ENCODE measurements at regions not wholly inside any gene's neighbourhood (a gene's known extent, or its start where the extent isn't known, plus 50 kb on each side); places are given as distances from the start of the nearest gene placed in this dataset.

- DNase-seq (ENCODE audit: extremely low spot score), result no peak
- TF ChIP-seq L3MBTL2 (conservative IDR thresholded peaks at IDR 0.05), result no peak
- no peak for TF ChIP-seq TARDBP (IDR thresholded peaks at IDR 0.05)
- TF ChIP-seq ELF4 (IDR thresholded peaks at IDR 0.05), result no peak
- no peak for TF ChIP-seq NFRKB (IDR thresholded peaks at IDR 0.05)
- TF ChIP-seq SP1 (IDR thresholded peaks at IDR 0.05), result no peak
- TF ChIP-seq FOXM1 (IDR thresholded peaks at IDR 0.05; ENCODE audit: borderline replicate concordance), result no peak
- no peak for TF ChIP-seq FOXK2 (IDR thresholded peaks at IDR 0.05)
- TF ChIP-seq HDGF (IDR thresholded peaks at IDR 0.05; ENCODE audit: borderline replicate concordance), result no peak
- TF ChIP-seq SUZ12 (IDR thresholded peaks at IDR 0.05), result no peak
- CTCF ChIA-PET, result no interaction called here
- POLR2A ChIA-PET, result no interaction called here
These were observed 728.6 kb downstream of the SLC4A3 start for GRCh38 chr2:220356076-220356475.

DNA sequence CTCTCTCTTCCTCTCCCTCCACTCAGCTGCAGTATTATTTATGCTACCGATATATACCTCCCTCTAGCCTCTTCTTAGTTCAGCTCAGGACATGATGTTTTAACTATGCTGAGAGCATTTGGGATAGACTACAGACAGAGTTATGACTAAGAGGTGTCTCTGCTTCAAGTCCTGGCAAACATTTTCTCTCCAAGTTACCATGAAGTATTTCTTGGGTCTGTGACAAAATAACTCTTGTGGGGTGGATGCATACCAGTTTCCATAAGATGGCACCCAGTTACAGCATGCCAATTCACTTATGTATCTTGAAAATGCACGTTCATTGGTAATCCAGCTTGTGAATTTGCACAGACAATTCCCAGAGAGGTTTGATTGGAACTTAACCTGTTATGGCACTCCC is 737.6 kb downstream of the SLC4A3 start:
- TF ChIP-seq FOXM1 (IDR thresholded peaks at IDR 0.05; ENCODE audit: borderline replicate concordance) (no peak), TARDBP (IDR thresholded peaks at IDR 0.05) (no peak), FOXK2 (IDR thresholded peaks at IDR 0.05) (no peak), ZNF384 (IDR thresholded peaks at IDR 0.05) (no peak), PKNOX1 (IDR thresholded peaks at IDR 0.05) (no peak), FOXA1 (IDR thresholded peaks at IDR 0.05) (no peak), LEF1 (IDR thresholded peaks at IDR 0.05; ENCODE audit: borderline replicate concordance) (no peak), SP1 (IDR thresholded peaks at IDR 0.05) (no peak), SUZ12 (IDR thresholded peaks at IDR 0.05) (no peak), NFRKB (IDR thresholded peaks at IDR 0.05) (no peak), ELF4 (IDR thresholded peaks at IDR 0.05) (no peak), HDGF (IDR thresholded peaks at IDR 0.05; ENCODE audit: borderline replicate concordance) (no peak), ARNT (IDR thresholded peaks at IDR 0.05) (no peak), L3MBTL2 (conservative IDR thresholded peaks at IDR 0.05) (no peak), BHLHE40 (IDR thresholded peaks at IDR 0.05; ENCODE audit: borderline replicate concordance) (no peak)
- no peak for DNase-seq (ENCODE audit: extremely low spot score)
- CTCF ChIA-PET, result no interaction called here
- POLR2A ChIA-PET, result no interaction called here

- ChIA-PET CTCF (no interaction called here), POLR2A (no interaction called here)
- no peak for DNase-seq (ENCODE audit: extremely low spot score)
- no peak for TF ChIP-seq SP1 (IDR thresholded peaks at IDR 0.05)
- no peak for TF ChIP-seq ELF4 (IDR thresholded peaks at IDR 0.05)
- no peak for TF ChIP-seq FOXM1 (IDR thresholded peaks at IDR 0.05; ENCODE audit: borderline replicate concordance)
- no peak for TF ChIP-seq SUZ12 (IDR thresholded peaks at IDR 0.05)
- no peak for TF ChIP-seq BHLHE40 (IDR thresholded peaks at IDR 0.05; ENCODE audit: borderline replicate concordance)
- no peak for TF ChIP-seq L3MBTL2 (conservative IDR thresholded peaks at IDR 0.05)
- TF ChIP-seq FOXK2 (IDR thresholded peaks at IDR 0.05), result no peak
- TF ChIP-seq ZNF384 (IDR thresholded peaks at IDR 0.05), result no peak
- TF ChIP-seq CTBP1 (IDR thresholded peaks at IDR 0.05; ENCODE audit: borderline replicate concordance), result no peak
- TF ChIP-seq PKNOX1 (IDR thresholded peaks at IDR 0.05), result no peak
- TF ChIP-seq ARNT (IDR thresholded peaks at IDR 0.05), result no peak
- TF ChIP-seq LEF1 (IDR thresholded peaks at IDR 0.05; ENCODE audit: borderline replicate concordance), result no peak
- no peak for TF ChIP-seq TARDBP (IDR thresholded peaks at IDR 0.05)
- TF ChIP-seq NFRKB (IDR thresholded peaks at IDR 0.05), result no peak
- no peak for TF ChIP-seq HDGF (IDR thresholded peaks at IDR 0.05; ENCODE audit: borderline replicate concordance)
- no peak for TF ChIP-seq FOXA1 (IDR thresholded peaks at IDR 0.05)
These were observed 739.3 kb downstream of the SLC4A3 start for GRCh38 chr2:220366765-220367164.

- TF ChIP-seq FOXK2 (IDR thresholded peaks at IDR 0.05) (no peak), FOXA1 (IDR thresholded peaks at IDR 0.05) (no peak), LEF1 (IDR thresholded peaks at IDR 0.05; ENCODE audit: borderline replicate concordance) (no peak)
- CTCF ChIA-PET, result no interaction called here
- no peak for DNase-seq (ENCODE audit: extremely low spot score)
- POLR2A ChIA-PET, result no interaction called here
These were observed 743.3 kb downstream of the SLC4A3 start for GRCh38 chr2:220370764-220371163.

DNA sequence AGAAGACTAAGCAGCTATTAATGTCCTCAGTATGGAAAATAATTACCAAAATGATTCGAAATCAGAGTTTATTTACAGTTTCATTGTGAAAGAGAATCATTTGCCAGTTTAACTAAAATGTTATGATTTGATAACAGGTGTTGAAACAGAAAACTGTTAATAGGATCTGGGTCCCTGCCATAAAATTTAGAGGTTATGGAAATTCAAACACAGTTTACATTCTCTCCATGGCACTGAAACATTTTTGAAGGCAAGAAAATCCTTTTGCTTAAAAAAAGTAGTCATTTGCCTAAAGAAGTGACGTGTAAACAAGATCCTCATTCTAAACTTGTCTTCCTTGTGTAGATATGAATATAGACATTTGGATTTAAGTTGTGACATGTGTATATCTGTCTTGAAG is 743.8 kb downstream of the SLC4A3 start:
- CTCF ChIA-PET, result no interaction called here
- no peak for DNase-seq (ENCODE audit: extremely low spot score)
- TF ChIP-seq HDGF (IDR thresholded peaks at IDR 0.05; ENCODE audit: borderline replicate concordance) (no peak), FOXM1 (IDR thresholded peaks at IDR 0.05; ENCODE audit: borderline replicate concordance) (no peak), FOXK2 (IDR thresholded peaks at IDR 0.05) (no peak), L3MBTL2 (conservative IDR thresholded peaks at IDR 0.05) (no peak), SUZ12 (IDR thresholded peaks at IDR 0.05) (no peak), CTBP1 (IDR thresholded peaks at IDR 0.05; ENCODE audit: borderline replicate concordance) (no peak), TARDBP (IDR thresholded peaks at IDR 0.05) (no peak), BHLHE40 (IDR thresholded peaks at IDR 0.05; ENCODE audit: borderline replicate concordance) (no peak), ELF4 (IDR thresholded peaks at IDR 0.05) (no peak), NFRKB (IDR thresholded peaks at IDR 0.05) (no peak), FOXA1 (IDR thresholded peaks at IDR 0.05) (no peak), LEF1 (IDR thresholded peaks at IDR 0.05; ENCODE audit: borderline replicate concordance) (no peak), SP1 (IDR thresholded peaks at IDR 0.05) (no peak), ARNT (IDR thresholded peaks at IDR 0.05) (no peak), ZNF384 (IDR thresholded peaks at IDR 0.05) (no peak), PKNOX1 (IDR thresholded peaks at IDR 0.05) (no peak)
- POLR2A ChIA-PET, result no interaction called here

- POLR2A ChIA-PET, result no interaction called here
- DNase-seq (ENCODE audit: extremely low spot score), result no peak
- TF ChIP-seq SUZ12 (IDR thresholded peaks at IDR 0.05), result no peak
- TF ChIP-seq FOXA1 (IDR thresholded peaks at IDR 0.05), result no peak
- no peak for TF ChIP-seq SP1 (IDR thresholded peaks at IDR 0.05)
- no peak for TF ChIP-seq CTBP1 (IDR thresholded peaks at IDR 0.05; ENCODE audit: borderline replicate concordance)
- no peak for TF ChIP-seq FOXK2 (IDR thresholded peaks at IDR 0.05)
- no peak for TF ChIP-seq L3MBTL2 (conservative IDR thresholded peaks at IDR 0.05)
- TF ChIP-seq LEF1 (IDR thresholded peaks at IDR 0.05; ENCODE audit: borderline replicate concordance), result no peak
- no peak for TF ChIP-seq FOXM1 (IDR thresholded peaks at IDR 0.05; ENCODE audit: borderline replicate concordance)
- TF ChIP-seq ELF4 (IDR thresholded peaks at IDR 0.05), result no peak
- no peak for TF ChIP-seq HDGF (IDR thresholded peaks at IDR 0.05; ENCODE audit: borderline replicate concordance)
- CTCF ChIA-PET, result no interaction called here
These were observed 746.4 kb downstream of the SLC4A3 start for GRCh38 chr2:220373878-220374277.

Measured in HEK293T (cell line).